Suprapubic skin (tissue), 4 donors: ENCODE measurements at regions not wholly inside any gene's neighbourhood (a gene's known extent, or its start where the extent isn't known, plus 50 kb on each side); places are given as distances from the start of the nearest gene placed in this dataset.
A peak's percentile ranks its signal among the peaks of the same experiment; 100 is the strongest.

Experiments
- DNase-seq, 2 donors: peaks; one replicate each; pipeline ENCODE4 v3.0.0-alpha.2; 2019; ENCODE audit warnings: low spot score in 2 of 2
- H3K27ac ChIP-seq: fragments of 200-600 bp; sonication (generic); one replicate; pipeline ENCODE4 v1.5.1; 2019
- H3K27me3 ChIP-seq: fragments of 200-600 bp; sonication (generic); one replicate; pipeline ENCODE4 v1.5.1; 2019
- H3K36me3 ChIP-seq: fragments of 200-600 bp; sonication (generic); one replicate; pipeline ENCODE4 v1.5.1; 2019
- H3K4me1 ChIP-seq: fragments of 200-600 bp; sonication (generic); one replicate; pipeline ENCODE4 v1.5.1; 2019
- H3K4me3 ChIP-seq: fragments of 200-600 bp; sonication (generic); one replicate; pipeline ENCODE4 v1.5.1; 2019; ENCODE audit warnings: mild to moderate bottlenecking
- H3K9me3 ChIP-seq: fragments of 200-600 bp; sonication (generic); one replicate; pipeline ENCODE4 v1.5.1; 2019
- EP300 ChIP-seq: sonication (generic); formaldehyde crosslinking; IDR thresholded peaks from one replicate; pipeline ENCODE4 v1.6.1; 2017; ENCODE audit warnings: antibody characterized with exemption
- POLR2A ChIP-seq, 2 donors: fragments of 450-650 bp; IDR thresholded peaks; one replicate each; pipeline ENCODE4 v1.6.1; 2017; ENCODE audit warnings: antibody characterized with exemption in 2 of 2, mild to moderate bottlenecking in 2 of 2, moderate library complexity in 2 of 2
- POLR2AphosphoS5 ChIP-seq, 3 donors: sonication (generic); formaldehyde crosslinking; IDR thresholded peaks; one replicate each; pipeline ENCODE4 v1.6.1; 2017; ENCODE audit warnings: antibody characterized with exemption in 3 of 3
- WGBS: methylation state at CpG from one replicate; pipeline ENCODE4 v1.1.5; 2018; 5-methylcytosine and 5-hydroxymethylcytosine counted together
- TF ChIP-seq, protein P1 (sequence below), 2 donors: fragments of 200-600 bp in 1 of 2; fragments of 450-650 bp in 1 of 2; sonication (generic) in 1 of 2; IDR thresholded peaks; one replicate each; pipeline ENCODE4 v1.5.1; 2016 to 2019; ENCODE audit warnings: antibody characterized with exemption in 2 of 2, mild to moderate bottlenecking in 1 of 2, moderate library complexity in 1 of 2

DNA sequence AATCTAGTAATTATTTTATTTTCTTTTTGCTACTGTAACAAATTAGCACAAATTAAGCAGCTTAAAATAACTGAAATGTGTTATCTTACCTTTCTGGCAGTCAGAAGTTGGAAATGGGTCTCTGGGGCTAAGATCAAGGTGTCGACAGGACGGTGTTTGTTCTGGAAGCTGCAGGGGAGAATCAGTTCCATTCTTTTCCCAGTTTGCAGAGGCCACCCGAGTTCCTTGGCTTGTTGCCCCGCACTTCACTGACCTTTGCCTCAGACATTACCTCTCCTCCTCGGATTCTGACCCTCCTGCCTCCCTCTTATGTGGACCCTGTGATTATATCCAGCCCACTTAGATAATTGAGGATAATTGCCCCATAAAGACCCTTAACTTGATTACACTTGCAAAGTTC is 61.0 kb upstream of the MAF start:
- Histone ChIP-seq H3K27ac (no peak overlapping the region), H3K36me3 (no peaks in the 10 kb centered on the region), H3K9me3 (no peaks in the 10 kb centered on the region), H3K4me1 (peaks cover 34% of the 10 kb centered on the region), H3K4me3 (no peak overlapping the region), H3K27me3 (no peaks in the 10 kb centered on the region)
- TF ChIP-seq, protein P1, sequence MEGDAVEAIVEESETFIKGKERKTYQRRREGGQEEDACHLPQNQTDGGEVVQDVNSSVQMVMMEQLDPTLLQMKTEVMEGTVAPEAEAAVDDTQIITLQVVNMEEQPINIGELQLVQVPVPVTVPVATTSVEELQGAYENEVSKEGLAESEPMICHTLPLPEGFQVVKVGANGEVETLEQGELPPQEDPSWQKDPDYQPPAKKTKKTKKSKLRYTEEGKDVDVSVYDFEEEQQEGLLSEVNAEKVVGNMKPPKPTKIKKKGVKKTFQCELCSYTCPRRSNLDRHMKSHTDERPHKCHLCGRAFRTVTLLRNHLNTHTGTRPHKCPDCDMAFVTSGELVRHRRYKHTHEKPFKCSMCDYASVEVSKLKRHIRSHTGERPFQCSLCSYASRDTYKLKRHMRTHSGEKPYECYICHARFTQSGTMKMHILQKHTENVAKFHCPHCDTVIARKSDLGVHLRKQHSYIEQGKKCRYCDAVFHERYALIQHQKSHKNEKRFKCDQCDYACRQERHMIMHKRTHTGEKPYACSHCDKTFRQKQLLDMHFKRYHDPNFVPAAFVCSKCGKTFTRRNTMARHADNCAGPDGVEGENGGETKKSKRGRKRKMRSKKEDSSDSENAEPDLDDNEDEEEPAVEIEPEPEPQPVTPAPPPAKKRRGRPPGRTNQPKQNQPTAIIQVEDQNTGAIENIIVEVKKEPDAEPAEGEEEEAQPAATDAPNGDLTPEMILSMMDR (IDR thresholded peaks at IDR 0.05): no peak
- TF ChIP-seq POLR2A (IDR thresholded peaks at IDR 0.05) (no peak), POLR2AphosphoS5 (IDR thresholded peaks at IDR 0.05) (no peak), EP300 (no peak)
- WGBS: 87% methylated on average over 5 of the region's 5 CpGs
- DNase-seq: no peak

- TF ChIP-seq EP300: no peak
- no peak for TF ChIP-seq POLR2AphosphoS5 (IDR thresholded peaks at IDR 0.05)
- TF ChIP-seq, protein P1 (IDR thresholded peaks at IDR 0.05): no peak
- TF ChIP-seq POLR2A (IDR thresholded peaks at IDR 0.05): no peak
- WGBS: 50% methylated on average over 5 of the region's 5 CpGs
- H3K4me1 ChIP-seq: peaks cover 34% of the 10 kb centered on the region
- H3K27me3 ChIP-seq: no peaks in the 10 kb centered on the region
- peak overlapping the region; percentile 87 for H3K27ac ChIP-seq
- no peaks in the 10 kb centered on the region for H3K9me3 ChIP-seq
- no peaks in the 10 kb centered on the region for H3K36me3 ChIP-seq
- DNase-seq: no peak
- no peak overlapping the region for H3K4me3 ChIP-seq
Measured at GRCh38 chr16:79659344-79659743, 58.8 kb upstream of the MAF start.

- Histone ChIP-seq H3K9me3 (no peaks in the 10 kb centered on the region), H3K4me3 (peak overlapping the region; percentile 4), H3K27me3 (no peaks in the 10 kb centered on the region), H3K27ac (peak overlapping the region; percentile 87), H3K36me3 (no peaks in the 10 kb centered on the region), H3K4me1 (peaks cover 35% of the 10 kb centered on the region)
- 55% methylated on average over 21 of the region's 22 CpGs for WGBS
- TF ChIP-seq EP300 (no peak), POLR2AphosphoS5 (IDR thresholded peaks at IDR 0.05) (peak in 2 of 3 donors; percentile 24 to 58)
- DNase-seq: no peak
Measured at GRCh38 chr16:79658301-79659033, 57.9 kb upstream of the MAF start.

- TF ChIP-seq EP300: no peak
- TF ChIP-seq, protein P1 (IDR thresholded peaks at IDR 0.05): no peak
- TF ChIP-seq POLR2A (IDR thresholded peaks at IDR 0.05): no peak
- TF ChIP-seq POLR2AphosphoS5 (IDR thresholded peaks at IDR 0.05): no peak
- H3K27me3 ChIP-seq: no peaks in the 10 kb centered on the region
- no peak overlapping the region for H3K27ac ChIP-seq
- DNase-seq: no peak
- H3K4me1 ChIP-seq: peaks cover 38% of the 10 kb centered on the region
- no peaks in the 10 kb centered on the region for H3K36me3 ChIP-seq
- no peaks in the 10 kb centered on the region for H3K9me3 ChIP-seq
- 98% methylated on average over 6 of the region's 6 CpGs for WGBS
- no peak overlapping the region for H3K4me3 ChIP-seq
Measured at GRCh38 chr16:79656553-79657115, 56.1 kb upstream of the MAF start.

DNA sequence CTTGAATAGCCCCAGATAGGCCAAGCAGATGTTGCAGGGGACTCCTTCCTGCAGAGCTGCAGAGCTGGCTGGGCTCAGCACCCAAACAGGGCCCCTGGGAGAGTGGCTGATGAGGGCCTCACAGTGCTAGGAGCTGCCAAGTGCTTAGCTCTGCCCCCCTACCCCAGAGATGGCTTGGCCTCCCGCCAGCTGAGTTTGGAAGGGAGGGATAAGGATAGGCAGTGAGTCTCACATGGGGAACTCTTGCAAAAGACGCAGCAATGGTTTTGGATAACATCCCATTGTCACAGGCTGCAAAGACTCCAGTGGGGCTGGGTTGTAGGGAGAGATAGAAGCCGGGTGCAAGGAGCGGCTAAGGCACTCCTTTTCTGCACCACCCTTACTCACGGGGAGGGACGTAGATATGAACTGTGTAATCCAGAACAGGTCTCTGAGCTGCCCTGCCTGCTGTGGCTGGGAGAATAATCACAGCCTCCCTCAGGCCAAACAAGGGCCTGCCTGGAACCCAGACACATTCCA is 52.9 kb upstream of the MAF start:
- Histone ChIP-seq H3K27me3 (no peaks in the 10 kb centered on the region), H3K9me3 (no peaks in the 10 kb centered on the region), H3K27ac (no peak overlapping the region), H3K36me3 (no peaks in the 10 kb centered on the region), H3K4me3 (no peak overlapping the region), H3K4me1 (peaks cover 28% of the 10 kb centered on the region)
- no peak for DNase-seq
- 29% methylated on average over 6 of the region's 6 CpGs for WGBS
- TF ChIP-seq POLR2A (IDR thresholded peaks at IDR 0.05): no peak
- no peak for TF ChIP-seq POLR2AphosphoS5 (IDR thresholded peaks at IDR 0.05)
- TF ChIP-seq, protein P1 (IDR thresholded peaks at IDR 0.05): no peak
- no peak for TF ChIP-seq EP300
